H9 (cell line): ENCODE measurements at regions not wholly inside any gene's neighbourhood (a gene's known extent, or its start where the extent isn't known, plus 50 kb on each side); places are given as distances from the start of the nearest gene placed in this dataset.

Source experiments
- DNase-seq: peaks from one replicate; pipeline ENCODE4 v3.0.0-alpha.2; 2017
- H2AFZ ChIP-seq: one replicate; pipeline ENCODE4 v1.6.1; 2013; ENCODE audit warnings: mild to moderate bottlenecking, low read length, control low read depth, moderate library complexity
- H2AK5ac ChIP-seq: 2 replicates; pipeline ENCODE4 v1.6.1; 2013; ENCODE audit warnings: low read length, control low read depth, mixed read lengths; ENCODE audit not compliant: insufficient read length
- H2BK120ac ChIP-seq: one replicate; pipeline ENCODE4 v1.6.1; 2013; ENCODE audit warnings: low read depth, mild to moderate bottlenecking, low read length, control low read depth, inconsistent platforms; ENCODE audit not compliant: poor library complexity, severe bottlenecking
- H2BK12ac ChIP-seq: 2 replicates; pipeline ENCODE4 v1.6.1; 2013; ENCODE audit warnings: low read length, control low read depth, mixed read lengths, low read depth; ENCODE audit not compliant: insufficient read length
- H2BK15ac ChIP-seq: 2 replicates; pipeline ENCODE4 v1.6.1; 2013; ENCODE audit warnings: low read depth, low read length, control low read depth
- H2BK20ac ChIP-seq: one replicate; pipeline ENCODE4 v1.6.1; 2013; ENCODE audit warnings: low read depth, mild to moderate bottlenecking, low read length, control low read depth, inconsistent platforms; ENCODE audit not compliant: poor library complexity, severe bottlenecking
- H2BK5ac ChIP-seq: 2 replicates; pipeline ENCODE4 v1.6.1; 2013; ENCODE audit warnings: low read length, control low read depth, mixed read lengths; ENCODE audit not compliant: insufficient read length
- H3K14ac ChIP-seq: 2 replicates; pipeline ENCODE4 v1.6.1; 2013; ENCODE audit warnings: low read length, control low read depth; ENCODE audit not compliant: insufficient read depth
- H3K18ac ChIP-seq: 2 replicates; pipeline ENCODE4 v1.6.1; 2013; ENCODE audit warnings: low read depth, mild to moderate bottlenecking, mixed read lengths, low read length, control low read depth; ENCODE audit not compliant: insufficient read length
- H3K23ac ChIP-seq: 2 replicates; pipeline ENCODE4 v1.6.1; 2013; ENCODE audit warnings: low read length, control low read depth, mixed read lengths, low read depth; ENCODE audit not compliant: insufficient read length
- H3K23me2 ChIP-seq: 2 replicates; pipeline ENCODE4 v1.6.1; 2013; ENCODE audit warnings: low read depth, mild to moderate bottlenecking, mixed read lengths, low read length, control low read depth; ENCODE audit not compliant: insufficient read length, poor library complexity, severe bottlenecking
- H3K27ac ChIP-seq: 2 replicates; pipeline ENCODE4 v1.5.1; 2013; ENCODE audit warnings: low read length, control low read depth, mixed read lengths, low read depth; ENCODE audit not compliant: insufficient read length
- H3K27me3 ChIP-seq: 2 replicates; pipeline ENCODE4 v1.6.1; 2013; ENCODE audit warnings: low read length, control low read depth, inconsistent platforms; ENCODE audit not compliant: insufficient read depth
- H3K4ac ChIP-seq: 2 replicates; pipeline ENCODE4 v1.6.1; 2013; ENCODE audit warnings: low read depth, mild to moderate bottlenecking, control low read depth, inconsistent platforms, low read length, moderate library complexity
- H3K4me1 ChIP-seq: 2 replicates; pipeline ENCODE4 v1.6.1; 2013; ENCODE audit warnings: low read length, control low read depth, inconsistent platforms; ENCODE audit not compliant: insufficient read depth
- H3K4me2 ChIP-seq: 2 replicates; pipeline ENCODE4 v1.6.1; 2013; ENCODE audit warnings: low read length, control low read depth, mixed read lengths; ENCODE audit not compliant: insufficient read length, insufficient read depth
- H3K56ac ChIP-seq: 2 replicates; pipeline ENCODE4 v1.6.1; 2013; ENCODE audit warnings: low read depth, mild to moderate bottlenecking, mixed read lengths, low read length, control low read depth; ENCODE audit not compliant: insufficient read length
- H3K79me1 ChIP-seq: 2 replicates; pipeline ENCODE4 v1.6.1; 2013; ENCODE audit warnings: low read depth, mild to moderate bottlenecking, moderate library complexity, low read length, control low read depth, inconsistent platforms; ENCODE audit not compliant: insufficient read depth, poor library complexity, severe bottlenecking
- H3K79me2 ChIP-seq: 2 replicates; pipeline ENCODE4 v1.6.1; 2013; ENCODE audit warnings: low read length, control low read depth, inconsistent platforms; ENCODE audit not compliant: insufficient read depth
- H3K9ac ChIP-seq: 2 replicates; pipeline ENCODE4 v1.6.1; 2013; ENCODE audit warnings: low read length, control low read depth, mixed read lengths; ENCODE audit not compliant: insufficient read length; ENCODE audit errors: extremely low read depth
- H3K9me3 ChIP-seq: one replicate; pipeline ENCODE4 v1.6.1; 2013; ENCODE audit warnings: low read depth, low read length, inconsistent platforms; ENCODE audit not compliant: control insufficient read depth
- H3T11ph ChIP-seq: one replicate; pipeline ENCODE4 v1.6.1; 2013; ENCODE audit warnings: mild to moderate bottlenecking, low read length, control low read depth, inconsistent platforms
- H4K20me1 ChIP-seq: one replicate; pipeline ENCODE4 v1.6.1; 2013; ENCODE audit not compliant: control insufficient read depth, insufficient read length, insufficient read depth
- H4K5ac ChIP-seq: 2 replicates; pipeline ENCODE4 v1.6.1; 2013; ENCODE audit warnings: low read depth, mild to moderate bottlenecking, mixed read lengths, low read length, control low read depth; ENCODE audit not compliant: insufficient read length
- H4K8ac ChIP-seq: replicated peaks from 2 replicates; pipeline ENCODE4 v1.6.1; 2013; ENCODE audit warnings: low read length, control low read depth, mixed read lengths, low read depth; ENCODE audit not compliant: insufficient read length
- H4K91ac ChIP-seq: 2 replicates; pipeline ENCODE4 v1.6.1; 2013; ENCODE audit warnings: low read depth, mild to moderate bottlenecking, moderate library complexity, mixed read lengths, low read length, control low read depth; ENCODE audit not compliant: insufficient read length
- H3K27ac Mint-ChIP-seq, 3 experiments: 2 replicates in 2 of 3; 3 replicates in 1 of 3; pipeline ENCODE4 v1.8.0; 2020 to 2021; ENCODE audit warnings: mixed read lengths in 3 of 3, mild to moderate bottlenecking in 1 of 3, moderate library complexity in 1 of 3
- H3K27me3 Mint-ChIP-seq: 2 replicates; pipeline ENCODE4 v1.8.0; 2021; ENCODE audit warnings: low read depth, mild to moderate bottlenecking, moderate library complexity, mixed read lengths
- H3K36me3 Mint-ChIP-seq, 3 experiments: 2 replicates in 2 of 3; 3 replicates in 1 of 3; pipeline ENCODE4 v1.8.0; 2020 to 2021; ENCODE audit warnings: low read depth in 3 of 3, mixed read lengths in 3 of 3; ENCODE audit not compliant: insufficient read depth in 1 of 3
- H3K4me1 Mint-ChIP-seq, 2 experiments: 2 replicates each; pipeline ENCODE4 v1.8.0; 2020; ENCODE audit warnings: mixed read lengths in 2 of 2
- H3K4me3 Mint-ChIP-seq, 2 experiments: 2 replicates in 1 of 2; 3 replicates in 1 of 2; pipeline ENCODE4 v1.8.0; 2020 to 2021; ENCODE audit warnings: mild to moderate bottlenecking in 2 of 2, mixed read lengths in 2 of 2, moderate library complexity in 1 of 2
- H3K9me3 Mint-ChIP-seq, 2 experiments: 2 replicates in 1 of 2; 3 replicates in 1 of 2; pipeline ENCODE4 v1.8.0; 2020; ENCODE audit warnings: mild to moderate bottlenecking in 2 of 2, mixed read lengths in 2 of 2, moderate library complexity in 1 of 2
- WGBS: extraction: QIAGEN DNeasy Blood & Tissue Kit; methylation state at CpG from one replicate; pipeline ENCODE4 v1.1.7; 2013; ENCODE audit warnings: missing lambda C conversion rate, low lambda C conversion rate, mixed read lengths; ENCODE audit not compliant: insufficient read length; ENCODE audit errors: extremely low coverage; 5-methylcytosine and 5-hydroxymethylcytosine counted together
- TF ChIP-seq, protein P1 (sequence below): fragments of 200-600 bp; sonication (generic); conservative IDR thresholded peaks from 3 replicates; pipeline ENCODE4 v1.8.0; 2021; ENCODE audit warnings: antibody characterized with exemption, mild to moderate bottlenecking

DNA sequence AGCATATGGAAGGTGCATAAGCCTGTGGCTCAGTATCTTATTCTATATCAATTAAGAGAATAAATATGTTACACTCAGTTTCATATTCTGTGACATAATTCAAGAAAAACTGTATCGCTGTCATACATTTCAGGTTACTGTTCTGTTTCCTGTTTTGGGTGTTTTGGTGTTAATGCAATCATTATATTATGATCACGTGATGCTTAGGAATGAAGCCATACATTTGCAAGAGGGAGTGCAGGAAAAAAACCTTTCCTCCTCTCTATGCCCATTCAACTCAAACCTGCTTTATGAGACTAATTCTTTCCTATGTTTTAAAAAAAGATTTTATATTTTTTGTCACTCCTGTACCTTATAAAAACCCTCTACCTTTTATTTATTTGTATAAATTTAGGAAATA lies 120.8 kb upstream of the DDX18 start:
- Histone ChIP-seq H3K4me1 (no peaks in the 10 kb centered on the region), H2BK120ac (no peak overlapping the region), H3K4me2 (no peak overlapping the region), H4K20me1 (no peaks in the 10 kb centered on the region), H2BK15ac (no peak overlapping the region), H4K8ac (no peak overlapping the region), H3K27me3 (no peaks in the 10 kb centered on the region), H3K14ac (no peak overlapping the region), H2BK5ac (no peak overlapping the region), H4K91ac (no peak overlapping the region), H3K79me1 (no peaks in the 10 kb centered on the region), H3K9me3 (no peaks in the 10 kb centered on the region), H3K9ac (no peak overlapping the region), H3K4ac (no peak overlapping the region), H2AFZ (no peak overlapping the region), H2AK5ac (no peak overlapping the region), H4K5ac (no peak overlapping the region), H3K27ac (no peak overlapping the region), H3K56ac (no peak overlapping the region), H2BK20ac (no peak overlapping the region), H3K18ac (no peak overlapping the region), H3T11ph (no peak overlapping the region), H3K79me2 (no peaks in the 10 kb centered on the region), H3K23ac (no peak overlapping the region), H2BK12ac (no peak overlapping the region), H3K23me2 (no peaks in the 10 kb centered on the region)
- DNase-seq: no peak
- Mint-ChIP-seq H3K27me3 (no peaks in the 10 kb centered on the region), H3K9me3 (no peaks in the 10 kb centered on the region), H3K4me3 (no peak overlapping the region), H3K36me3 (no peaks in the 10 kb centered on the region), H3K4me1 (peaks cover 9 to 13% of the 10 kb centered on the region in 2 experiments), H3K27ac (no peak overlapping the region)
- TF ChIP-seq, protein P1, sequence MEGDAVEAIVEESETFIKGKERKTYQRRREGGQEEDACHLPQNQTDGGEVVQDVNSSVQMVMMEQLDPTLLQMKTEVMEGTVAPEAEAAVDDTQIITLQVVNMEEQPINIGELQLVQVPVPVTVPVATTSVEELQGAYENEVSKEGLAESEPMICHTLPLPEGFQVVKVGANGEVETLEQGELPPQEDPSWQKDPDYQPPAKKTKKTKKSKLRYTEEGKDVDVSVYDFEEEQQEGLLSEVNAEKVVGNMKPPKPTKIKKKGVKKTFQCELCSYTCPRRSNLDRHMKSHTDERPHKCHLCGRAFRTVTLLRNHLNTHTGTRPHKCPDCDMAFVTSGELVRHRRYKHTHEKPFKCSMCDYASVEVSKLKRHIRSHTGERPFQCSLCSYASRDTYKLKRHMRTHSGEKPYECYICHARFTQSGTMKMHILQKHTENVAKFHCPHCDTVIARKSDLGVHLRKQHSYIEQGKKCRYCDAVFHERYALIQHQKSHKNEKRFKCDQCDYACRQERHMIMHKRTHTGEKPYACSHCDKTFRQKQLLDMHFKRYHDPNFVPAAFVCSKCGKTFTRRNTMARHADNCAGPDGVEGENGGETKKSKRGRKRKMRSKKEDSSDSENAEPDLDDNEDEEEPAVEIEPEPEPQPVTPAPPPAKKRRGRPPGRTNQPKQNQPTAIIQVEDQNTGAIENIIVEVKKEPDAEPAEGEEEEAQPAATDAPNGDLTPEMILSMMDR: no peak
- no CpG with 5 or more reads among the region's 2 CpGs for WGBS
